ENCODE measurements at regions not wholly inside any gene's neighbourhood (a gene's known extent, or its start where the extent isn't known, plus 50 kb on each side); places are given as distances from the start of the nearest gene placed in this dataset.

- TF ChIP-seq REST (IDR thresholded peaks at IDR 0.05) = no peak
- TF ChIP-seq GABPA (IDR thresholded peaks at IDR 0.05 in 1 of 2, conservative IDR thresholded peaks at IDR 0.05 in 1 of 2) = no peak
- TF ChIP-seq FOXA2 (IDR thresholded peaks at IDR 0.05) = no peak
- no peak for TF ChIP-seq RXRA (IDR thresholded peaks at IDR 0.05)
- TF ChIP-seq NR2F2 (IDR thresholded peaks at IDR 0.05) = no peak
- TF ChIP-seq YY1 (IDR thresholded peaks at IDR 0.05) = no peak
- no peak for TF ChIP-seq ATF3 (IDR thresholded peaks at IDR 0.05)
- no peak for TF ChIP-seq MAX (IDR thresholded peaks at IDR 0.05)
- no peak for TF ChIP-seq JUND (IDR thresholded peaks at IDR 0.05)
- no peak for TF ChIP-seq EGR1 (IDR thresholded peaks at IDR 0.05; ENCODE audit: low read depth in 2 of 2)
- no peak for TF ChIP-seq HNF4G (IDR thresholded peaks at IDR 0.05)
- no peak for TF ChIP-seq CTCF (IDR thresholded peaks at IDR 0.05; ENCODE audit: low read depth, low read length, missing input control)
- no peaks in the 10 kb centered on the region for H3K27me3 ChIP-seq (ENCODE audit: control insufficient read depth in 4 of 4, insufficient read depth in 4 of 4, low read length in 3 of 4)
- no peaks in the 10 kb centered on the region for H3K36me3 ChIP-seq (ENCODE audit: control insufficient read depth in 4 of 4, insufficient read depth in 3 of 4, low read depth in 1 of 4, low read length in 3 of 4)
- H3K4me3 ChIP-seq (ENCODE audit: low read depth in 1 of 3, low read length in 3 of 3) = no peak overlapping the region
- no peak overlapping the region for H3K9ac ChIP-seq (ENCODE audit: low read depth in 1 of 2, low read length in 2 of 2)
- no peak overlapping the region for H3K27ac ChIP-seq (ENCODE audit: low read depth in 1 of 2, low read length in 2 of 2)
- no peaks in the 10 kb centered on the region for H3K9me3 ChIP-seq (ENCODE audit: control insufficient read depth in 4 of 4, low read length in 3 of 4)
- no peaks in the 10 kb centered on the region for H3K4me1 ChIP-seq (ENCODE audit: control insufficient read depth in 4 of 4, insufficient read depth in 4 of 4, low read length in 3 of 4)
- no peak for DNase-seq (ENCODE audit: low spot score)
- 72% methylated on average over 3 of the region's 3 CpGs for WGBS
Observed at GRCh38 chr13:65603160-65603559, 1627.0 kb downstream of the PCDH9 start.

GRCh38 chr13:65601855-65602254 lies 1628.3 kb downstream of the PCDH9 start:
- Histone ChIP-seq H3K4me1 (ENCODE audit: control insufficient read depth in 4 of 4, insufficient read depth in 4 of 4, low read length in 3 of 4) (no peaks in the 10 kb centered on the region), H3K27me3 (ENCODE audit: control insufficient read depth in 4 of 4, insufficient read depth in 4 of 4, low read length in 3 of 4) (no peaks in the 10 kb centered on the region), H3K27ac (ENCODE audit: low read depth in 1 of 2, low read length in 2 of 2) (no peak overlapping the region), H3K9me3 (ENCODE audit: control insufficient read depth in 4 of 4, low read length in 3 of 4) (no peaks in the 10 kb centered on the region), H3K36me3 (ENCODE audit: control insufficient read depth in 4 of 4, insufficient read depth in 3 of 4, low read depth in 1 of 4, low read length in 3 of 4) (no peaks in the 10 kb centered on the region), H3K9ac (ENCODE audit: low read depth in 1 of 2, low read length in 2 of 2) (no peak overlapping the region), H3K4me3 (ENCODE audit: low read depth in 1 of 3, low read length in 3 of 3) (no peak overlapping the region)
- WGBS = 67% methylated on average over 1 of the region's 1 CpG
- TF ChIP-seq SP1 (IDR thresholded peaks at IDR 0.05) = no peak
- TF ChIP-seq RAD21 (IDR thresholded peaks at IDR 0.05) = no peak
- no peak for TF ChIP-seq YY1 (IDR thresholded peaks at IDR 0.05)
- no peak for DNase-seq (ENCODE audit: low spot score)

- no peak for DNase-seq (ENCODE audit: low spot score)
- WGBS = 71% methylated on average over 4 of the region's 4 CpGs
- Histone ChIP-seq H3K27ac (ENCODE audit: low read depth in 1 of 2, low read length in 2 of 2) (no peak overlapping the region), H3K4me3 (ENCODE audit: low read depth in 1 of 3, low read length in 3 of 3) (no peak overlapping the region), H3K27me3 (ENCODE audit: control insufficient read depth in 4 of 4, insufficient read depth in 4 of 4, low read length in 3 of 4) (no peaks in the 10 kb centered on the region), H3K9ac (ENCODE audit: low read depth in 1 of 2, low read length in 2 of 2) (no peak overlapping the region), H3K36me3 (ENCODE audit: control insufficient read depth in 4 of 4, insufficient read depth in 3 of 4, low read depth in 1 of 4, low read length in 3 of 4) (no peaks in the 10 kb centered on the region), H3K9me3 (ENCODE audit: control insufficient read depth in 4 of 4, low read length in 3 of 4) (no peaks in the 10 kb centered on the region), H3K4me1 (ENCODE audit: control insufficient read depth in 4 of 4, insufficient read depth in 4 of 4, low read length in 3 of 4) (no peaks in the 10 kb centered on the region)
- TF ChIP-seq MAX (IDR thresholded peaks at IDR 0.05) (no peak), HNF4G (IDR thresholded peaks at IDR 0.05) (no peak), FOXA2 (IDR thresholded peaks at IDR 0.05) (no peak), SP1 (IDR thresholded peaks at IDR 0.05) (no peak), FOXA1 (IDR thresholded peaks at IDR 0.05) (no peak), TAF1 (conservative IDR thresholded peaks at IDR 0.05) (no peak), CTCF (IDR thresholded peaks at IDR 0.05; ENCODE audit: low read depth, low read length, missing input control) (no peak)
Observed at GRCh38 chr13:65600702-65601101, 1629.4 kb downstream of the PCDH9 start.

All from liver (tissue), 8 donors.